KMS-11 (cell line): ENCODE measurements at regions not wholly inside any gene's neighbourhood (a gene's known extent, or its start where the extent isn't known, plus 50 kb on each side); places are given as distances from the start of the nearest gene placed in this dataset.

ENCODE experiments used
- H2AFZ ChIP-seq: fragments of 200-600 bp; sonication (generic); 2 replicates; pipeline ENCODE4 v1.6.1; 2016; ENCODE audit warnings: antibody characterized with exemption, mixed run types, low read depth
- H3K27ac ChIP-seq: fragments of 200-600 bp; sonication (generic); 2 replicates; pipeline ENCODE4 v1.6.1; 2016; ENCODE audit warnings: mild to moderate bottlenecking, mixed run types
- H3K27me3 ChIP-seq: fragments of 200-600 bp; sonication (generic); 2 replicates; pipeline ENCODE4 v1.6.1; 2017; ENCODE audit warnings: mild to moderate bottlenecking, low read depth, mixed run types, moderate library complexity; ENCODE audit not compliant: insufficient read depth
- H3K36me3 ChIP-seq: fragments of 200-600 bp; sonication (generic); 2 replicates; pipeline ENCODE4 v1.6.1; 2017; ENCODE audit warnings: mild to moderate bottlenecking, mixed run types; ENCODE audit not compliant: insufficient read depth
- H3K4me1 ChIP-seq: fragments of 200-600 bp; sonication (generic); 2 replicates; pipeline ENCODE4 v1.6.1; 2016; ENCODE audit warnings: mild to moderate bottlenecking, low read depth, mixed run types; ENCODE audit not compliant: poor library complexity, severe bottlenecking
- H3K4me2 ChIP-seq: fragments of 200-600 bp; sonication (generic); 2 replicates; pipeline ENCODE4 v1.7.0; 2016; ENCODE audit warnings: mild to moderate bottlenecking, mixed run types
- H3K4me3 ChIP-seq: fragments of 200-600 bp; sonication (generic); IDR thresholded peaks from 2 replicates; pipeline ENCODE4 v1.6.1; 2017; ENCODE audit warnings: low read depth, low read length, mixed read lengths; ENCODE audit not compliant: insufficient read depth
- H3K79me2 ChIP-seq: fragments of 200-600 bp; sonication (generic); 2 replicates; pipeline ENCODE4 v1.6.1; 2016; ENCODE audit warnings: low read depth, mixed run types; ENCODE audit not compliant: insufficient read depth
- H3K9ac ChIP-seq: fragments of 200-600 bp; sonication (generic); 2 replicates; pipeline ENCODE4 v1.6.1; 2016; ENCODE audit warnings: mild to moderate bottlenecking, mixed run types
- H4K20me1 ChIP-seq: fragments of 200-600 bp; sonication (generic); 2 replicates; pipeline ENCODE4 v1.6.1; 2016; ENCODE audit warnings: mild to moderate bottlenecking, mixed run types; ENCODE audit not compliant: insufficient read depth
- CTCF ChIP-seq: fragments of 200-600 bp; sonication (generic); conservative IDR thresholded peaks from 2 replicates; pipeline ENCODE4 v1.6.1; 2017; ENCODE audit warnings: low read depth, mild to moderate bottlenecking, antibody characterized with exemption, low read length, moderate library complexity, mixed read lengths

- no peak overlapping the region for H2AFZ ChIP-seq
- H4K20me1 ChIP-seq = no peaks in the 10 kb centered on the region
- no peaks in the 10 kb centered on the region for H3K36me3 ChIP-seq
- no peak overlapping the region for H3K27ac ChIP-seq
- H3K27me3 ChIP-seq = no peaks in the 10 kb centered on the region
- no peaks in the 10 kb centered on the region for H3K79me2 ChIP-seq
- no peak overlapping the region for H3K4me3 ChIP-seq
- no peak overlapping the region for H3K9ac ChIP-seq
- TF ChIP-seq CTCF = no peak
- no peaks in the 10 kb centered on the region for H3K4me1 ChIP-seq
- no peak overlapping the region for H3K4me2 ChIP-seq
These were observed 284.1 kb downstream of the ZBBX start for GRCh38 chr3:167095976-167096375.

GRCh38 chr3:167094632-167095031 lies 285.5 kb downstream of the ZBBX start:
- Histone ChIP-seq H3K4me3 (no peak overlapping the region), H3K27ac (no peak overlapping the region), H3K27me3 (no peaks in the 10 kb centered on the region), H3K36me3 (no peaks in the 10 kb centered on the region), H3K9ac (no peak overlapping the region), H3K4me2 (no peak overlapping the region), H3K4me1 (no peaks in the 10 kb centered on the region), H3K79me2 (no peaks in the 10 kb centered on the region), H4K20me1 (no peaks in the 10 kb centered on the region), H2AFZ (no peak overlapping the region)
- no peak for TF ChIP-seq CTCF

- no peak overlapping the region for H3K27ac ChIP-seq
- H4K20me1 ChIP-seq = no peaks in the 10 kb centered on the region
- no peaks in the 10 kb centered on the region for H3K79me2 ChIP-seq
- H2AFZ ChIP-seq = no peak overlapping the region
- H3K4me2 ChIP-seq = no peak overlapping the region
- H3K4me1 ChIP-seq = no peaks in the 10 kb centered on the region
- no peaks in the 10 kb centered on the region for H3K36me3 ChIP-seq
- H3K27me3 ChIP-seq = no peaks in the 10 kb centered on the region
- H3K9ac ChIP-seq = no peak overlapping the region
- no peak overlapping the region for H3K4me3 ChIP-seq
- no peak for TF ChIP-seq CTCF
These were observed 288.9 kb downstream of the ZBBX start for GRCh38 chr3:167091226-167091625.

GRCh38 chr3:167084545-167084944 lies 295.6 kb downstream of the ZBBX start:
- Histone ChIP-seq H3K36me3 (no peaks in the 10 kb centered on the region), H3K9ac (no peak overlapping the region), H3K4me1 (no peaks in the 10 kb centered on the region), H3K4me3 (no peak overlapping the region), H3K27ac (no peak overlapping the region), H3K79me2 (no peaks in the 10 kb centered on the region), H2AFZ (no peak overlapping the region), H3K4me2 (no peak overlapping the region), H3K27me3 (no peaks in the 10 kb centered on the region), H4K20me1 (no peaks in the 10 kb centered on the region)
- TF ChIP-seq CTCF = no peak

- Histone ChIP-seq H3K4me1 (no peaks in the 10 kb centered on the region), H2AFZ (0 out of 2 replicates have a peak overlapping the region, but pooled peaks have one; percentile 2), H3K4me2 (no peak overlapping the region), H3K4me3 (no peak overlapping the region), H3K9ac (no peak overlapping the region), H3K27me3 (no peaks in the 10 kb centered on the region), H3K36me3 (no peaks in the 10 kb centered on the region), H4K20me1 (no peaks in the 10 kb centered on the region), H3K27ac (no peak overlapping the region), H3K79me2 (no peaks in the 10 kb centered on the region)
- TF ChIP-seq CTCF = no peak
These were observed 302.0 kb downstream of the ZBBX start for GRCh38 chr3:167078070-167078622.
